ENCODE measurements at regions not wholly inside any gene's neighbourhood (a gene's known extent, or its start where the extent isn't known, plus 50 kb on each side); places are given as distances from the start of the nearest gene placed in this dataset.

GRCh38 chr4:103422467-103423219 is 224.5 kb upstream of the CENPE start:
- TF ChIP-seq POLR2AphosphoS5 (IDR thresholded peaks at IDR 0.05; ENCODE audit: low read depth) (no peak), REST (IDR thresholded peaks at IDR 0.05; ENCODE audit: unreplicated experiment) (no peak), EZH2phosphoT487 (IDR thresholded peaks at IDR 0.05; ENCODE audit: unreplicated experiment) (no peak), EZH2 (IDR thresholded peaks at IDR 0.05; ENCODE audit: low read depth, unreplicated experiment) (no peak), CTCF (conservative IDR thresholded peaks at IDR 0.05; ENCODE audit: low read depth in 2 of 2) (no peak), CREB1 (CRISPR knock-in tag; IDR thresholded peaks at IDR 0.05; ENCODE audit: low read depth) (no peak), ZNF114 (CRISPR knock-in tag; IDR thresholded peaks at IDR 0.05) (no peak), JUNB (IDR thresholded peaks at IDR 0.05; ENCODE audit: unreplicated experiment) (no peak), ZNF462 (CRISPR knock-in tag; IDR thresholded peaks at IDR 0.05) (no peak), ZNF331 (CRISPR knock-in tag; IDR thresholded peaks at IDR 0.05; ENCODE audit: low read depth) (no peak), STAT1 (IDR thresholded peaks at IDR 0.05; ENCODE audit: unreplicated experiment) (no peak)
